NOMO-1 treated with DMSO at 0.1 percent for 48 hours (cell line): ENCODE measurements at regions not wholly inside any gene's neighbourhood (a gene's known extent, or its start where the extent isn't known, plus 50 kb on each side); places are given as distances from the start of the nearest gene placed in this dataset.

Experiments used
- DNase-seq: peaks from one replicate; lab custom pipeline; 2025; ENCODE audit not compliant: unreplicated experiment; lab: John Stamatoyannopoulos, UW

DNA sequence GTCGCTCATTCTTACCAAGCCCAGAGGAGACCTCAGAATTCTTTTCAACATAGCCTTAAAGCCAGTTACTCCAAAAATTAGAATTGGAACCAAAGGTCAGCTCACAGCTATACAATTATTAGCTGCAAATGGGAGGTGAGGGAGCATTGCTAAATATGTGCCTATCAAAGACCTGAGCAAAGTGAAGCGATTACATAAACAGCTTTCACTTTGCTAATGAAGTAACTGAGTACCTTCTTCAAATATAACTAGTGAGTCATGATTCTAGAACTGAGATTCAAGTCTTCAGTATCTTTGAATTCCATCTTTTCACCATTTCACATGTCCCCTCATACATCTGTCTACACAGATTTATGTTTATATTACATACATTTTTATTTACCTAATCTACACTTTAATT lies 122.6 kb downstream of the P2RY1 start:
- DNase-seq, result no peak

DNA sequence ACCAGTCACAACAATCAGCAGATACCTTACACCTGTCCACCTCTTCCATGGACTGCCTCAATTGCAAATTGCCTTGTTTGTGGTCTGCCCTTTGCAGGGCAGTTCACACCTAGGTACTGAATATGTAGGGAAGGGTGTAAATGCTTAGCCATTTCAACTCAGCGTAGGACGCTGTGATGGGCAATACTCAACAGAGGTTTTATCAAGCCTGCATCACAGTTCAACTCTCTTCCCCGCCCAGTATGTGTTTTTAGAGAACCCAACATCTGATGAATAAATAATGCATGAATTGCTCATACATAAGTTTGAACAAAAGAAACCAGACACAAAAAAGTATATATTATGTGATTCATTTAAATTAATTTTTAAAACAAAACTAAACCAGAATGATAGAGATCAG lies 124.4 kb downstream of the P2RY1 start:
- no peak for DNase-seq

DNA sequence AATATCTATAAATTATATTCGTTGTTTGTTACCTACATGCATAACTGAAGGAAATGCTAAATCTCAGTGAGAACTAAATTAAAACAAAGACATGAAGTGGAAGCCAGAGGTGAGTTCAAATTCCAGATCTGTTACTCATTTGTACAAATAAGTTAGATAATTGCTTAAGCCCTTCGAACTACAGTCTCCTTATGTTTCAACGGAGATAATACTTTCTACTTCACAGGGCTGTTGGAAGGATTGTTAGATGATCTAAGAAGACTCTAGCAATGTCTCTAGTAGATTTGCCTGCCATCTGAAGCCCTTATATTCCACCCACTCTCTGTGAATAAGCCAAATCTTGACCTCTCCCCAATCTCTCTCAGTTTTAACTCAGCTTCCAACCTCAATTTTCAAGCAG lies 125.8 kb downstream of the P2RY1 start:
- no peak for DNase-seq

DNA sequence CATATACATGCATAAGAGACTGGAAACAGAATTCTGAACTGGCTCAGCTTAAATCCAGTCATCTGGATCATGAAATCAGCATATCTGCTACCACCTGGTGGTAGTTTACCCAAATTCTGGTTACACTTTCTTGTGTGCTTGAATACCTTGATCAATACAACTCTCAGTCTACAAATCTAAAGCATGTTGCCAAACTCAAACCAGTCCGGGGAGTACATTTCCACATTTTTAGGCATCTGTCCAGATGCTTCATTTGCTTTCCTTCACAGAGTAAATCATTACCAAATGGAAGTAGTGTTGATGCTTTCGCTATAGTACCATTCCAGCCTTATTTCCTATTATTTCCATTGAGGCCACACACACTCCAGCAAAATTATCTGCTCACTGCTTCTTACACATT lies 126.4 kb downstream of the P2RY1 start:
- DNase-seq, result peak; percentile 8

DNA sequence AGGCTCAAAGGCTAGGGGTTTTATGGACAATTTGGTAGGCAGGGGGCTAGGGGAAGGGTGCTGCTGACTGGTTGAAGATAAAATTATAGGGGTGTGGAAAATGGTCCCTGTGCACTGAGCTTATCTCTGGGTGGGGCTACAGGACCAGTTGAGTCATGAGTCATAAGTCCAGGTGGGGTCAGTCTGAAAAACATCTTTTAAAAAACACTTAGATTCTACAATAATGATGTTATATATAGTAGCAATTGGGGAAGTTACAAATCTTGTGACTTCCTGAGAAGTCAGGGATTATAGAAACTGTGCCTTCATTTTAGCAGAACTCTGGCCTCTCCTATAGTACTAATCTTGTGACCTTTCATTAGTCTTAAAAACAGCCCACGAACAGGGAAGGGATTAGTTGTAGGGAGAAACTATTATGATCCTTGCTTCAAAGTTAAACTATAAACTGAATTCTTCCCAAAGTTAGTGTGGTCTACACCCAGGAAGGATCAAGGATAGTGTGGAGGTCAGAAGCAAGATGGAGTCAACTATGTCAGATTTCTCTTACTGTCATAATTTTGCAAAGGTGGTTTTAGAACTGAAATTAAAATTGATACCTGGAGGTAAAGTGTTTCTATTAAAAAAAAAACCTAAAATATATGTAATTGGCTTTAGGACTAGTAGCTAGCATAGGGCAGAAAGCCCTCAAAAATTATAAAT lies 130.1 kb downstream of the P2RY1 start:
- DNase-seq, result peak; percentile 75

DNA sequence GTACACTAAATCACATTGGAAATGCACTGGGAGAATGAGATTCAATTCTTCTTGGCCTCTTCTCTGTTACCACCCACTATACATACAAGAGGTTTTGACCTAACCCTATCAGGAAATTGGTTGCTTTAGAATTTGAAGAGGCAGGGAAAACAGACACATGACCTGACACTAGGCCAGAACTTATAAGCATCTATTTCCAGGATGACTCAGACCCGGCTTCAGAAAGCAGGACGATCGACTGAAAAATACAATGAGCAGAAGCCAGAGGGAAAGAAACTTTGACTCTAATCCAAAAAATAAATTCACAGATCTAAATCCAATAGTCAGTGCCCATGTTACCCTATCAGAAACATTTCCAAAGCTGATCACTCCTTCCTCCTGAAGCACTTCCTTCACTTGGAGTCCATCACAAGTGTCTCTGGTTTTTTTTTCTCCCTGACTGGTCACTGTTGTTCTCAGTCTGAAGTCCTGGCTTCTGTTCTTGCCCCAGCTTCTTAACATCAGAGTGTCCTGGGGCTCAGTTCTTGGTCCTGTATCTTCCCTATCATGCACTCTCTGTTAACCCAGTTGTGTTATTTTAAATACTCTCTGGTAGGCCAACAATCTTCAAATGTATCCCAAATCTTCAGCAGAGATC lies 133.6 kb downstream of the P2RY1 start:
- DNase-seq, result no peak

DNA sequence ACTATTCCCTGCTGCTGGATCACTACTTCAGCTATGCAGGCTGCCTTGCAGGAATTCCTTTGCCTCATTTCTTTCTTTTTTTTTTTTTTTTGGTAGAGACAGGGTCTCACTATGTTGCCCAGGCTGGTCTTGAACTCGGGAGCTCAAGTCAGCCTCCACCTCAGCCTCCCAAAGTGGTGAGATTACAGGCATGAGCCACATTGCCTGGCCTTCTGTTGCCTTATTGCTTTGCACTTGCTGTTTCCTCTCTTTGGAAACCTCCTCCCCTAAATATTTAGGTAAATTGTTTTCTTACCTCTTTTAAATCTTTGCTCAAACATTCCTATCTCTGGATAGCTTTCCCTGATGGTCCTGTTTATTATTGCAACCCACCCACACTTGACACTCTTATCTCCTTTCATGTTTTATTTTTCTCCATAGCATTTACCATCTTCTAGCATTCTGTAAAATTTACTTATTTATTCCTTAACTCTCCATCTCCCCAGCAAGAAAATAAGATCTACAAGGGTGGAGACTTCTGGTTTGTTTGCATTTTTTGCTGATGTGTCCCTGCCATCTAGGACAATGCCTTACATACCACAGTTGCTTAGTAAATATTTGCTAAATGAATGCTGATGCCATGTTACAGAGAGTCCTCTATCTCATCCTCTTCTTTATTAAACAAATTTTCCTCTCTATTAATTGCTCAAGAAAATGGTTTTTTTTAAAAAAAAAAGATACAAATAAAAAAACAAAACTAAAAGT lies 134.8 kb downstream of the P2RY1 start:
- DNase-seq, result no peak

DNA sequence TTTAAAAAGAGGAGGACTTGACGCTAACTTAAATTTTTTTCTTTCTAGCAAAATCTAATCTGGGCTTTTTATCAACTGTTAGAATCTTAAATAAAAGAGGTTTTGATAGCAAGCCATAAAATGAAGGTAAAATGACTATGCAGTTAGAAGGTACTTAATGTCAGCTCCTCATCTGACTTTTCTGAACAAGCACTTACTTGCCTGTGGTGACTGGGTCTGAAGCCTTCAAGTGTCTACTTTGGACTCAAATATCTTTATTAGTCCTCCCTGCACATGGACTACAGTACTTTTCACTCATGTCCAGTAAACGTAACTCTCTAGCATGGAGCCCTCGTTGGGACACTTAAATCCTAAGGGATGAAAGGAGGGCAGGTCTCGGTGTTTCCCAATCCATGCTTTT lies 135.9 kb downstream of the P2RY1 start:
- DNase-seq, result no peak

DNA sequence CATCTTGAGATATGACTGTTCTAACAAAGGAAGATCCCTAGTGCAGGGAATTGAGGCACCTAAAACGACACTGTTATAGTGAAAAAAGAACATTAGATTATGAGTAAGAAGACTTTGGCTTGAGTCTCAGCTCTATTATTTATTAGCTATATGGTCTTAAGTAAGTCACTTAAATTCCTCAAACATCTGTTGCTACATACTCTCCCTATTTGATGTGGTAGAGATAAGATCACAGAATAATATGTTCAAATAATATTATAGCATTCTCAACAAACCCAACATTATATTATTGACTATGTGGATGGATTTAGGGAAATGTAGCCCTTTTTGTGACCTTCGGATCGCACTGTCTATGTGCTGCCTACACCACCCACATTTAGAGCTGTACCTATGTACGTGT lies 136.9 kb downstream of the P2RY1 start:
- DNase-seq, result no peak

DNA sequence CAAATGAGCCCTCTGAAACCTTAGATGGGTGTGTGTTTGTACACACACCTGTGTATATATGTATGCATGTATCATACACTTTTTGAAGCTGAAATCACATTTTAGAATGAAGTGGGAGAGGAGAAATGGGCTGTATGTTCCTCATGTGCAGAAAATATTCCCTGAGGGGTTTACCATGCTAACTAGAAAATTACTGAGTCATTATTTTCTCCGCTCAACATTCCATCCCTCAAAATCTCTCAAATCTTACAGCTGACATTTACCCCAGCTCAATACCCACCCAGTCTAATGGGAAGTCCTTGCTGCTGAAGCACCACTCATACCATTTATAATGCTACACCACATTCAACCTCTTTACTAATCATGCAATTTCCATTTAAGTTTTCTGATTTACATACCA lies 138.6 kb downstream of the P2RY1 start:
- DNase-seq, result no peak

DNA sequence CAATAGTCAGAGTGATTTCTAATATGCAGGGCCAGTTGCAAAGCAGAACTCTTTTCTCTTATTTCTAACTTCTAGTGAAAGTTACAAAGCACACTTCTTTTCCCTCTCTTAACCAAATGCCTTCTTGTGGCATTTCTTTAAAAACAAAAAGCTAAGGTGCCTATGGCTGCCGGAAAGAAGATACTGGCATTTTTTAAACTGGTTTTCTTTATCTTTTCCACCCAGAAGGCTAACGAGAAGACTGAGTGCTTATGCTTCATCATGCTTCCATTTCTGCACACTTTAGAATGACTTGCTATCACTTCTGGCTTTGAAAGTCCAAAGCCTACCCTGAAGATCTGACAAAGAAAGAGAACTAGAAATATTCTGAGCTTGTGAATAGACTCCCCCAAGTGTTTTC lies 141.3 kb downstream of the P2RY1 start:
- no peak for DNase-seq

DNA sequence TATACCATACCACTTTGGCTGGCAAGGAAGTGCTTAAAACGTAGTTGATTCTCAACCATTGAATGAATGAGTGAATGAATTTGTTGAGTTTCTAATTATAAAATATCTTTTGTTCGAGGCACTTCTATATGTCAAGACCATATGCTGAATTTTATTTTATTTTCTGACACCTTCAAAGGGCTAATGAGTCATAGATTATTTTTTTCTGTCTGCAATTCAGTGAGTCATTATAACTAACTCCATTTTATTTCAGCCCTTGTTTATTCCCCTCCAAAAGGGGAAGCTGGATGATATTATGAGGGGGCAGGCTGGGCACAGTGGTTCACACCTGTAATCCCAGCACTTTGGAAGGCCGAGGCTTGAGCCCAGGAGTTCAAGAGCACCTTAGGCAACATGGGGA lies 142.4 kb downstream of the P2RY1 start:
- DNase-seq, result peak; percentile 4

DNA sequence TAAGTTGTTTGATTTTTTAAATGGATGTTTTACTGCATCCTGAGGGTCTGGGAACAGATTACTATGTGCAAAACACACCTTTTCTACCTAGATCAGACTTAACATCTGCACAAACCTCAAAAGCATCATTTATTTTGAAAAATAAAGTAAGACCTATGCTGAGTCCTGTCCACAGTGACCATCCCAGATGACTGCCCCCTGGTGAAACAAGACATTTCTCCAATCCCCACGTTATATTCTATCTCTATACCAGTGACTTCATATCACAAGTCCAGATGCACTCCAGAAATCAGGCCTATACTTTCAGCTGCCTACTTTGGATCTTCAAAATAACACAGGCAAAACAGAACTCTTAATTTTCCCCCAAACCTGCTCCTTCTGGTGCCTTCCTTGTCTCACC lies 143.2 kb downstream of the P2RY1 start:
- no peak for DNase-seq

DNA sequence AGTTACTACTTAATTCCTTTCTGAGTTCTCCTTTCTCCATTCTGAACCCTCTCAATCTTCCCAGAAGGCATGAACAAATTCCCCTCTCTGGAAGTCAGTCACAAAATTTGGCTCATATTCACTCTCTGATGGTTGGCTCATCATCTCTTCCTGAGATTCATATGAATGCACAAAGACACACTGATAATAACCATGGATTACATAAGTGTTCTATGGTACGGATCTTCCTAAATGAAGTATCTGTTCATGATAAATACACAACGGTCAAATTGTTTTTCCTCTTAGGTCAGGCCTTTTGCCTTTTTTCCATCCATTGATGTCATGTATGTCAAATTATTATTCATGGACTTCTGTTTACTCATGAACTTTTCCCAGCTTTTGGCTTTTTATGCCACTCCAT lies 162.6 kb downstream of the P2RY1 start:
- no peak for DNase-seq

DNA sequence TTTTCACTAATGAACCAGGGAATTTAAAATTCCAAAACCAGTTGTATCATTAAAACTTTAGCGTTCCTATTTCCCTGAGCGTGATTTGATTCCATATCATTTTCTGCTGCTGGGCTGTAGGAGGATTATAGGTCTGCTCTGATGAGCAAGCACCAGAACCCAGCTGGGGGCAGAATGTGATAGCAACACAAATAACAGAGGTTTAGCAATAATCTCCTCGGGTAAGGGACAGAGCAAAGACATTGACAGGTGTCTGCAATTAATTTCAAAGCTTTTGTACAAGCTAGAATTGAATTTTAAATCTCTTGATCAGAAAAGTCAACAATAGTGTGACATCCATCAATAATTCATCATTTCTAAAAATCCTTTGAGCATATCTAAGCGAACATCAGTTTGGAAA lies 163.4 kb upstream of the RAP2B start:
- no peak for DNase-seq

DNA sequence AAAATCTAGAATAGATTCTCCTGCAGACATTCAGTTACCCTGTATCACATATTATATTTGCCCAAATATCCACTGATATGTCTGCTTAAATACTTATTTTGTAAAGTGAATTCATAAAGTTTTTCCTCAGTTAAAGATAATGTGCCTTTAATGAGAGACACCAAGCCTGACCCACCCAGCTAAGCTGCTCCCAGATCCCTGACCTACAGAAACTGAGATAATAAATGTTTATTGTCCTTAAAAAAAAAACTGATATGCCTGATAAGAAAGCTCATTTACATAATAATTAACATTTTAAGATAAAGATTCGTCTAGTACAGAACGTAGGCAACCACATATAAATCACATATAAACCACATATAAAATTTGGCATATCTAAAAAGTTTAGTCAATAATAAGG lies 161.7 kb upstream of the RAP2B start:
- no peak for DNase-seq

DNA sequence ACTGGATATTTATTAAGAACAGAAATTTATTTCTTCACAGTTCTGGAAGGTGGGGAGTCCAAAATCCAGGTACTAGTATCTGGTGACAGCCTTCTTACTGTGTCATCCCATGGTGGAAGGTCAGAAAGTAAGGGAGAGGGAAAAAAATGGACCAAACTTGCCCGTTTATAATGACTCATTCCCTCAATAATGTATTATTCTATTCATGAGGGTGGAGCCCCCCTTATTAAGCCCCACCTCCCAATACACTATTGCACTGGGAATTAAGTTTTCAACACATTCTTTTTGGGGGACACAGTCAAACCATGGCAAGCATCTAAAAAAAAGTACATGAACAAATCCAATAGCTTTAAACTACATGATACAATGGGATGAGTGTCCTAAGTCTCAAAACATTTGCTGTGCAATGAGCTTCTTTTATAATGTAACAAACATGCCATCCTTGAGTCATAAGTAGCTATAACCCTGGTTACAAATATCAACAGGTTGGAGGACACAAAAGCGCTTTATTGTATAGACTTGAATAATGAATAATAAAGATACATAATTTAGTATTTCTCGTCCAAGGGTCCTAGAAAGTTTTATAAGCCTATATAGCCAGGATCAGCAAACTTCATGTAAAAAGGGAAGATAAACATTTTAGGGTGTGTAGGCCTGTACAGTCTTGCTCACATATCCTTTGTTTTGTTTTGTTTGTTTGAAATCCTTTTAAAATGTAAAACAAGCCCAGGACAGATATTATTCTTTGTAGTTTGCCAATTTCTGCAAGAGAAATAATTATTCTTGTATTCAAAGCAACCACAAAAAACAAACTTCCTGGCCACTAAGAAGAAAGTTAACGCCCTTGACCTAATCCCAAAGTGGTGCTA lies 160.6 kb upstream of the RAP2B start:
- no peak for DNase-seq

DNA sequence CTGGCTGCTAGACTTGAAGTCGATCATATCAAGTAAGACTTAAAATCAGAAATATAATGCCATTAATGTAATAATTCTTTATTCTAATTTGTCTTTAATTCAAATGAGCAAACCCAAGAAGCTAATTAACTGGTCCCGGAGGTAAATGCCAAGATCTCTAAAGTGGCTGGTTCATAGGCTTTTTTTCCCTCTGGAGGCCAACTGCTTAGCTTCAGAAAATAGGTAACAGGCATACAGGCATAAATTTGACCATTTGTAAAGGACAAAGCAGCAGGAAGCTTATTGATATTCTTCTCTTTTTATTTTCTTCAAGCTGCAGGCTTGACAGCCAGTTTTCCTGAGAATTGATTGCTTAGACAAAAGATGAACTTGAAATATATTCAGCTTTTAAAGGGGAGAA lies 158.6 kb upstream of the RAP2B start:
- no peak for DNase-seq

DNA sequence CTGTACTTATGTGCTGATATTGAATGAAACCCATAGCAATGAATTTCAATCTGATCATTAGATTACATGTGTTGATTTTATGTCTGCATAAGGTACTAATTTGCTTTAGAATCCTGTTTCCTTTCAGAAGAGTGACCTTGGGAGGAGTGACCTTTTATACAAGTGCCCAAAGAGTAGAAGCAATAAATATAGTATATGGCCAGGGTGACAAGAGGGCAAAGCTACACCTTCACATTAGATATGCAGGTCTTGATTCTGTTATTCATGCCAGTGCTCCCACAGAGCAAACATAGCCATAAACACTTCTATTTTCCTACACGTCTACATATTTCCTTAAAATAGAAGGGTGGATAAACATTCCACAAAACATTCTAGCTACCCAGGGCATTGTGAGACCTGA lies 158.2 kb upstream of the RAP2B start:
- no peak for DNase-seq

DNA sequence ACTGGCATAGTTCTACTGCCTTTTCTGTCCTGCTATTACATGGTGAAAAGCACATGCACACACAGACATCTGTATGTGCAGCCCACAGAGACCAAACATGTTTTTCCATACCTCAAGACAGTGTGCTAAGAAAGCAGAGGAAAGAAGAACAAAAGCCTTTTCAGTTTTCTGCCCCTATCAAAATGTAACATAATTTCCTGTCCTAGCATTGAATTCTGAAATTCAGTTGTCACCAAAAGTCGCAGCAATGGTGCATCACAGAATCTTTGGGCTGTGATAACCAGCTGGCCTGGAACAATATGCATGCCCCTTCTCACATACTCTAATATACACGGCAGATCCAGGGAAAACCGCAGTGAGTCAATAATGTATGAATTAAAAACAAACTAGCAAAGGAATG lies 153.8 kb upstream of the RAP2B start:
- no peak for DNase-seq

DNA sequence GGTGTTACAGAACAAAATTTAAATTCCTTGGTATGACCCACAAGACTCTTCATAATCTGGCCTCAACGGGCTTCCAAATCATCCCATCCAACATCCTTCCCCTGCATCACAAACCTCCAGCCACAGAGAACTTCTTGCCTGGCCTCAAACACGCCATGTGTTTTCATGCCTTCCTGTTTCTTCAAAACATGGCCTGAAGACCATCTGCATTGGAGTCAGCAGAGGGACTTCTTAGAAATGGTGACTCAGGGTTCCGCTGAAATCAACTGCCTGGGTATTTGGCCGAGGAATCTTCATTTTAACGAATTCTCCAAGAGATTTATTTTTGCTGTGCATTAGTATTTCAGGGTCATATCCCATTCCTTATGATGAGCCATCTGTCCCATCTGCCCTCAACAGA lies 138.1 kb upstream of the RAP2B start:
- DNase-seq, result no peak

DNA sequence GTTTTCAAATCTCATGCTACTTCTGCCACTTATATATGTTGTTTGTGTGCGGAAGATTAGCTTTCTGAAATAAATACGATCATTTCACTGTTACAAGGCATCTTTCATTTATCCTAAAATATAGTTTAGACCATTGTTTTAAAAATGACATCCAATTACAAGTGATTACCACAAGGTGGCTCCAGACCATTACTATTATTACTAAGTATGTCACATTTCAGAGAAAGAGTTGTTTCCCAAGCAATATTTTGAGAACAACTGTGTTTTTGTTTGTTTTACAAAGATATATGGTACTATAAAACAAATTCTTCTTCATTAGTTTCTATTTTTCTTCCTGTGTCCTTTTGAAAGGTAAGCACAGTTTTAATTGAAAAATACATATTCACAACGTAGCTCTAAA lies 136.0 kb upstream of the RAP2B start:
- peak; percentile 64 for DNase-seq
